Pulmonary artery endothelial cell (primary cell): ENCODE measurements at regions not wholly inside any gene's neighbourhood (a gene's known extent, or its start where the extent isn't known, plus 50 kb on each side); places are given as distances from the start of the nearest gene placed in this dataset.
"Not testable (repeated sequence)": the region's sequence is repeated elsewhere in the genome, so short reads cannot be mapped to it uniquely, and the experiment has no call there.

Source experiments
- DNase-seq: peaks from one replicate; pipeline ENCODE4 v3.0.0-alpha.2; 2011; ENCODE audit warnings: low read depth, low spot score

- DNase-seq = not testable (repeated sequence)
Measured at GRCh38 chr4:118502967-118503366, 150.2 kb upstream of the PRSS12 start.

GRCh38 chr4:118504927-118505326 lies 152.1 kb upstream of the PRSS12 start:
- not testable (repeated sequence) for DNase-seq

- not testable (repeated sequence) for DNase-seq
Measured at GRCh38 chr4:118505491-118505890, 152.7 kb upstream of the PRSS12 start.

GRCh38 chr4:118512870-118513269 lies 160.1 kb upstream of the PRSS12 start:
- not testable (repeated sequence) for DNase-seq

- DNase-seq = not testable (repeated sequence)
Measured at GRCh38 chr4:118514332-118514731, 161.5 kb upstream of the PRSS12 start.

GRCh38 chr4:118516107-118516506 lies 163.3 kb upstream of the PRSS12 start:
- DNase-seq = not testable (repeated sequence)

GRCh38 chr4:118530107-118530506 lies 155.1 kb upstream of the METTL14 start:
- DNase-seq = not testable (repeated sequence)

GRCh38 chr4:118531947-118532346 lies 153.2 kb upstream of the METTL14 start:
- not testable (repeated sequence) for DNase-seq

GRCh38 chr4:118535788-118536187 lies 149.4 kb upstream of the METTL14 start:
- DNase-seq = not testable (repeated sequence)

GRCh38 chr4:118539412-118540077 lies 145.6 kb upstream of the METTL14 start:
- DNase-seq = not testable (repeated sequence)

GRCh38 chr4:118556576-118556975 lies 128.6 kb upstream of the METTL14 start:
- not testable (repeated sequence) for DNase-seq

GRCh38 chr4:118557298-118557851 lies 127.8 kb upstream of the METTL14 start:
- DNase-seq = no peak

GRCh38 chr4:118558188-118558587 lies 127.0 kb upstream of the METTL14 start:
- DNase-seq = not testable (repeated sequence)

- not testable (repeated sequence) for DNase-seq
Measured at GRCh38 chr4:118561559-118561958, 123.6 kb upstream of the METTL14 start.

- DNase-seq = not testable (repeated sequence)
Measured at GRCh38 chr4:118566003-118566513, 119.1 kb upstream of the METTL14 start.

- DNase-seq = not testable (repeated sequence)
Measured at GRCh38 chr4:118572991-118573390, 112.2 kb upstream of the METTL14 start.

- DNase-seq = not testable (repeated sequence)
Measured at GRCh38 chr4:118574251-118574913, 110.8 kb upstream of the METTL14 start.

- not testable (repeated sequence) for DNase-seq
Measured at GRCh38 chr4:118575057-118575456, 110.1 kb upstream of the METTL14 start.

GRCh38 chr4:118575726-118576125 lies 109.5 kb upstream of the METTL14 start:
- DNase-seq = not testable (repeated sequence)

- DNase-seq = not testable (repeated sequence)
Measured at GRCh38 chr4:118576709-118577219, 108.4 kb upstream of the METTL14 start.

GRCh38 chr4:118585015-118585414 lies 100.2 kb upstream of the METTL14 start:
- no peak for DNase-seq

GRCh38 chr4:118586357-118586790 lies 98.8 kb upstream of the METTL14 start:
- DNase-seq = no peak
